IMR-90 (cell line): ENCODE measurements at regions not wholly inside any gene's neighbourhood (a gene's known extent, or its start where the extent isn't known, plus 50 kb on each side); places are given as distances from the start of the nearest gene placed in this dataset.

Source experiments
- ATAC-seq: fragments of 200-7000 bp; cut with Tn5 transposase; 2 replicates; pipeline ENCODE4 v1.9.1; 2020; ENCODE audit warnings: low read depth, mild to moderate bottlenecking, moderate library complexity
- BruUV-seq: library from RNA; stranded (reverse); fragments of 400-500 nt; replicated peaks from 2 replicates; lab custom pipeline; 2021; lab: Mats Ljungman, UMichigan
- CTCF ChIA-PET: fragments of 300-600 bp; formaldehyde crosslinking; extraction: SDS; loops from one replicate; lab custom pipeline; 2021; ENCODE audit warnings: antibody characterized with exemption; lab: Yijun Ruan, JAX
- POLR2A ChIA-PET: fragments of 300-600 bp; sonication (Branson Sonifier 250); formaldehyde crosslinking; loops from one replicate; lab custom pipeline; 2022; ENCODE audit warnings: antibody characterized with exemption; ENCODE audit not compliant: unreplicated experiment; lab: Charles Lee
- DNase-seq: peaks from one replicate; pipeline ENCODE4 v3.0.0; 2013
- H2AFZ ChIP-seq: replicated peaks from 2 replicates; pipeline ENCODE3; 2013; ENCODE audit warnings: low read length, mild to moderate bottlenecking; ENCODE audit not compliant: poor library complexity
- H2AK5ac ChIP-seq: 2 replicates; pipeline ENCODE4 v1.6.1; 2013; ENCODE audit warnings: low read depth, low read length, inconsistent platforms
- H2AK9ac ChIP-seq: replicated peaks from 2 replicates; pipeline ENCODE3; 2013; ENCODE audit warnings: mild to moderate bottlenecking, low read depth, low read length, moderate library complexity; ENCODE audit not compliant: poor library complexity
- H2BK120ac ChIP-seq: 2 replicates; pipeline ENCODE4 v1.6.1; 2013; ENCODE audit warnings: low read depth, low read length, inconsistent platforms
- H2BK15ac ChIP-seq: 3 replicates; pipeline ENCODE4 v1.6.1; 2013; ENCODE audit warnings: low read depth, low read length, inconsistent platforms
- H2BK20ac ChIP-seq: 2 replicates; pipeline ENCODE4 v1.6.1; 2013; ENCODE audit warnings: low read depth, mild to moderate bottlenecking, inconsistent platforms, low read length, moderate library complexity
- H2BK5ac ChIP-seq: 2 replicates; pipeline ENCODE4 v1.6.1; 2013; ENCODE audit warnings: mild to moderate bottlenecking, low read depth, low read length, inconsistent platforms; ENCODE audit not compliant: poor library complexity, severe bottlenecking
- H3K14ac ChIP-seq: replicated peaks from 2 replicates; pipeline ENCODE4 v1.6.1; 2013; ENCODE audit warnings: low read depth, low read length, inconsistent platforms
- H3K18ac ChIP-seq: 2 replicates; pipeline ENCODE4 v1.6.1; 2013; ENCODE audit warnings: low read depth, low read length, control low read depth
- H3K23ac ChIP-seq: 2 replicates; pipeline ENCODE4 v1.6.1; 2013; ENCODE audit warnings: low read depth, low read length, inconsistent platforms
- H3K27ac ChIP-seq: 2 replicates; pipeline ENCODE4 v1.5.1; 2013; ENCODE audit warnings: mild to moderate bottlenecking, control low read depth, low read length; ENCODE audit not compliant: insufficient read depth
- H3K27me3 ChIP-seq: 2 replicates; pipeline ENCODE4 v1.6.1; 2013; ENCODE audit warnings: low read length; ENCODE audit not compliant: control insufficient read depth, insufficient read depth
- H3K36me3 ChIP-seq: 2 replicates; pipeline ENCODE4 v1.6.1; 2013; ENCODE audit warnings: low read length, mixed read lengths; ENCODE audit not compliant: control insufficient read depth, insufficient read depth
- H3K4ac ChIP-seq: 2 replicates; pipeline ENCODE4 v1.6.1; 2013; ENCODE audit warnings: low read depth, low read length, inconsistent platforms
- H3K4me1 ChIP-seq: 2 replicates; pipeline ENCODE4 v1.6.1; 2013; ENCODE audit warnings: low read length, mixed read lengths; ENCODE audit not compliant: control insufficient read depth, insufficient read depth
- H3K4me2 ChIP-seq: 2 replicates; pipeline ENCODE4 v1.6.1; 2013; ENCODE audit warnings: low read depth, mild to moderate bottlenecking, control low read depth, low read length, moderate library complexity
- H3K4me3 ChIP-seq: 2 replicates; pipeline ENCODE4 v1.5.1; 2013; ENCODE audit warnings: low read depth, mild to moderate bottlenecking, control low read depth, low read length, moderate library complexity; ENCODE audit not compliant: insufficient read depth
- H3K56ac ChIP-seq: 2 replicates; pipeline ENCODE4 v1.6.1; 2013; ENCODE audit warnings: low read length, inconsistent platforms; ENCODE audit not compliant: insufficient read depth; ENCODE audit errors: extremely low read depth
- H3K79me1 ChIP-seq, 2 experiments: 2 replicates each; pipeline ENCODE4 v1.6.1; 2013; ENCODE audit warnings: low read length in 2 of 2, inconsistent platforms in 1 of 2, low read depth in 1 of 2
- H3K9ac ChIP-seq: 2 replicates; pipeline ENCODE4 v1.6.1; 2013; ENCODE audit warnings: low read depth, low read length, control low read depth
- H3K9me1 ChIP-seq: 2 replicates; pipeline ENCODE4 v1.6.1; 2013; ENCODE audit warnings: low read length, inconsistent platforms; ENCODE audit not compliant: insufficient read depth
- H3K9me3 ChIP-seq: 2 replicates; pipeline ENCODE4 v1.6.1; 2013; ENCODE audit warnings: low read length; ENCODE audit not compliant: control insufficient read depth, insufficient read depth
- H4K20me1 ChIP-seq: 2 replicates; pipeline ENCODE4 v1.6.1; 2013; ENCODE audit warnings: low read length, inconsistent platforms; ENCODE audit not compliant: insufficient read depth
- H4K5ac ChIP-seq: 2 replicates; pipeline ENCODE4 v1.6.1; 2013; ENCODE audit warnings: mild to moderate bottlenecking, low read depth, low read length, control low read depth
- H4K8ac ChIP-seq, 2 experiments: 2 replicates each; pipeline ENCODE4 v1.6.1; 2013; ENCODE audit warnings: low read depth in 2 of 2, low read length in 2 of 2, control low read depth in 1 of 2, inconsistent platforms in 1 of 2
- H4K91ac ChIP-seq: 2 replicates; pipeline ENCODE4 v1.6.1; 2013; ENCODE audit warnings: low read depth, low read length, inconsistent platforms; ENCODE audit not compliant: insufficient read depth
- BHLHE40 ChIP-seq: fragments of 150-350 bp; IDR thresholded peaks from 2 replicates; pipeline ENCODE4 v1.6.1; 2016; ENCODE audit warnings: mild to moderate bottlenecking, low read depth, low read length
- CEBPB ChIP-seq: IDR thresholded peaks from 2 replicates; pipeline ENCODE4 v1.6.1; 2012; ENCODE audit warnings: low read depth, low read length, improper control_type of control experiment
- CHD1 ChIP-seq: IDR thresholded peaks from 2 replicates; pipeline ENCODE4 v1.6.1; 2012; ENCODE audit warnings: low read depth, low read length, improper control_type of control experiment
- CTCF ChIP-seq: conservative IDR thresholded peaks from 2 replicates; pipeline ENCODE4 v1.5.1; 2012; ENCODE audit warnings: mild to moderate bottlenecking, low read depth, low read length, improper control_type of control experiment
- ELK1 ChIP-seq: fragments of 150-350 bp; IDR thresholded peaks from 2 replicates; pipeline ENCODE4 v1.6.1; 2016; ENCODE audit warnings: low read depth, mild to moderate bottlenecking, low read length, moderate library complexity, borderline replicate concordance
- FOS ChIP-seq: fragments of 150-350 bp; IDR thresholded peaks from 2 replicates; pipeline ENCODE4 v1.6.1; 2016; ENCODE audit warnings: low read depth, low read length
- MAFK ChIP-seq: IDR thresholded peaks from 2 replicates; pipeline ENCODE4 v1.6.1; 2012; ENCODE audit warnings: low read depth, low read length, improper control_type of control experiment
- MAZ ChIP-seq: IDR thresholded peaks from 2 replicates; pipeline ENCODE4 v1.6.1; 2012; ENCODE audit warnings: low read depth, mild to moderate bottlenecking, low read length, improper control_type of control experiment, moderate library complexity, borderline replicate concordance
- MXI1 ChIP-seq: IDR thresholded peaks from 2 replicates; pipeline ENCODE4 v1.6.1; 2012; ENCODE audit warnings: low read depth, mild to moderate bottlenecking, low read length, moderate library complexity, borderline replicate concordance
- NFE2L2 ChIP-seq: fragments of 150-350 bp; IDR thresholded peaks from 2 replicates; pipeline ENCODE4 v1.6.1; 2016; ENCODE audit warnings: low read depth, mild to moderate bottlenecking, low read length
- POLR2A ChIP-seq: IDR thresholded peaks from 2 replicates; pipeline ENCODE4 v1.6.1; 2012; ENCODE audit warnings: mild to moderate bottlenecking, low read depth, low read length
- RAD21 ChIP-seq: IDR thresholded peaks from 2 replicates; pipeline ENCODE4 v1.6.1; 2012; ENCODE audit warnings: low read length, improper control_type of control experiment
- RCOR1 ChIP-seq: IDR thresholded peaks from 2 replicates; pipeline ENCODE4 v1.6.1; 2012; ENCODE audit warnings: mild to moderate bottlenecking, low read length, improper control_type of control experiment; ENCODE audit not compliant: insufficient replicate concordance
- RFX5 ChIP-seq: IDR thresholded peaks from 2 replicates; pipeline ENCODE4 v1.8.0; 2012; ENCODE audit warnings: low read depth, mild to moderate bottlenecking, low read length, moderate library complexity
- SMC3 ChIP-seq: fragments of 150-350 bp; IDR thresholded peaks from 2 replicates; pipeline ENCODE4 v1.6.1; 2016; ENCODE audit warnings: low read depth, mild to moderate bottlenecking, antibody characterized with exemption, low read length, moderate library complexity
- WGBS, 2 experiments: methylation state at CpG; one replicate each; pipeline versions ENCODE4 v1.1.5 to v1.1.7; 2013; ENCODE audit warnings: missing lambda C conversion rate in 2 of 2; ENCODE audit not compliant: insufficient read length in 1 of 2; ENCODE audit errors: extremely low coverage in 2 of 2; 5-methylcytosine and 5-hydroxymethylcytosine counted together
- dilution Hi-C: fragments of 300-500 bp; cut with HindIII; formaldehyde crosslinking; loops from one replicate; pipeline ENCODE4 v1.14.3; 2018; ENCODE audit warnings: low sequenced_read_pairs; ENCODE audit not compliant: unreplicated experiment
- in situ Hi-C: fragments of 300-500 bp; cut with MboI; formaldehyde crosslinking; loops from 3 replicates; pipeline ENCODE4 v1.14.3; 2019; ENCODE audit warnings: low sequenced_read_pairs, inconsistent platforms, mixed read lengths
- intact Hi-C: fragments of 100-400 bp; cut with micrococcal nuclease; formaldehyde crosslinking; loops from 2 replicates; pipeline ENCODE4 v1.10.0; 2022
- TF ChIP-seq, protein P1 (sequence below): fragments of 150-350 bp; IDR thresholded peaks from 2 replicates; pipeline ENCODE4 v1.6.1; 2017; ENCODE audit warnings: mild to moderate bottlenecking, antibody characterized with exemption, low read length, low read depth

- Histone ChIP-seq H3K27me3 (no peaks in the 10 kb centered on the region), H4K5ac (no peak overlapping the region), H3K9ac (no peak overlapping the region), H3K4me1 (no peaks in the 10 kb centered on the region), H3K23ac (no peak overlapping the region), H2AFZ (no peak overlapping the region), H2BK20ac (no peak overlapping the region), H3K79me1 (no peaks in the 10 kb centered on the region), H4K91ac (no peak overlapping the region), H4K8ac (no peak overlapping the region), H2BK15ac (no peak overlapping the region), H3K4ac (no peak overlapping the region), H3K56ac (no peak overlapping the region), H2AK5ac (no peak overlapping the region), H3K9me1 (no peaks in the 10 kb centered on the region), H3K14ac (no peak overlapping the region), H3K4me3 (no peak overlapping the region), H3K4me2 (no peak overlapping the region), H2BK120ac (no peak overlapping the region), H3K27ac (no peak overlapping the region), H3K36me3 (no peaks in the 10 kb centered on the region), H2AK9ac (no peak overlapping the region), H4K20me1 (no peaks in the 10 kb centered on the region), H3K18ac (no peak overlapping the region), H3K9me3 (peaks cover 10% of the 10 kb centered on the region), H2BK5ac (no peak overlapping the region)
- no CpG with 5 or more reads among the region's 6 CpGs for WGBS, 2 experiments
- ChIA-PET CTCF (no interaction called here), POLR2A (no interaction called here)
- intact Hi-C loops: no loop called here
- TF ChIP-seq CEBPB (no peak), SMC3 (no peak), BHLHE40 (no peak), RFX5 (no peak), POLR2A (no peak), MXI1 (no peak), FOS (no peak), CTCF (no peak), MAFK (no peak), ELK1 (no peak), CHD1 (no peak), NFE2L2 (no peak), MAZ (no peak), RAD21 (no peak), RCOR1 (no peak)
- TF ChIP-seq, protein P1, sequence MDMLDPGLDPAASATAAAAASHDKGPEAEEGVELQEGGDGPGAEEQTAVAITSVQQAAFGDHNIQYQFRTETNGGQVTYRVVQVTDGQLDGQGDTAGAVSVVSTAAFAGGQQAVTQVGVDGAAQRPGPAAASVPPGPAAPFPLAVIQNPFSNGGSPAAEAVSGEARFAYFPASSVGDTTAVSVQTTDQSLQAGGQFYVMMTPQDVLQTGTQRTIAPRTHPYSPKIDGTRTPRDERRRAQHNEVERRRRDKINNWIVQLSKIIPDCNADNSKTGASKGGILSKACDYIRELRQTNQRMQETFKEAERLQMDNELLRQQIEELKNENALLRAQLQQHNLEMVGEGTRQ: no peak
- in situ Hi-C loops: no loop called here
- ATAC-seq (no peak), DNase-seq (no peak)
- no TSS peak for BruUV-seq
- dilution Hi-C loops: no loop called here
Measured at GRCh38 chr6:103734016-103734415, 1125.7 kb downstream of the HACE1 start.
